GM12878 (cell line): ENCODE measurements at regions not wholly inside any gene's neighbourhood (a gene's known extent, or its start where the extent isn't known, plus 50 kb on each side); places are given as distances from the start of the nearest gene placed in this dataset.

ENCODE experiments used
- ATAC-seq: fragments of 200-7000 bp; cut with Tn5 transposase; 3 replicates; pipeline ENCODE4 v1.9.1; 2020; ENCODE audit warnings: mild to moderate bottlenecking, moderate library complexity
- BruUV-seq: library from RNA; stranded (reverse); fragments of 400-500 nt; replicated peaks from 2 replicates; lab custom pipeline; 2021; lab: Mats Ljungman, UMichigan
- CTCF ChIA-PET: fragments of 300-600 bp; sonication (Branson Sonifier 250); formaldehyde crosslinking; extraction: SDS; loops from one replicate; lab custom pipeline; 2021; ENCODE audit warnings: inconsistent platforms; lab: Yijun Ruan, JAX
- POLR2A ChIA-PET: fragments of 350-600 bp; formaldehyde crosslinking; extraction: SDS; loops from one replicate; lab custom pipeline; 2021; ENCODE audit warnings: inconsistent platforms; lab: Charles Lee
- RAD21 ChIA-PET: fragments of 300-600 bp; sonication (Branson Sonifier 250); formaldehyde crosslinking; loops from one replicate; lab custom pipeline; 2023; ENCODE audit warnings: antibody characterized with exemption; ENCODE audit not compliant: unreplicated experiment; lab: Charles Lee
- SMC1A ChIA-PET: fragments of 300-600 bp; sonication (Branson Sonifier 250); formaldehyde crosslinking; loops from one replicate; lab custom pipeline; 2023; ENCODE audit not compliant: unreplicated experiment, uncharacterized antibody; lab: Charles Lee
- DNase-seq: peaks from one replicate; pipeline ENCODE4 v3.0.0-alpha.2; 2011; ENCODE audit warnings: low read depth, low spot score
- FAIRE-seq: peaks from 3 replicates; lab custom pipeline; 2011; peaks lifted over from hg19 to GRCh38; lab: Jason Lieb, UNC
- H2AFZ ChIP-seq: 2 replicates; pipeline ENCODE4 v1.6.0; 2011; ENCODE audit warnings: low read depth, low read length, control low read depth; ENCODE audit not compliant: control insufficient read depth
- H3K27ac ChIP-seq: 2 replicates; pipeline ENCODE4 v1.5.1; 2011; ENCODE audit warnings: control low read depth; ENCODE audit not compliant: control insufficient read depth, insufficient read depth
- H3K27me3 ChIP-seq, 2 experiments: replicated peaks in 1 of 2; 2 replicates each; pipeline versions ENCODE4 v1.6.0 to v1.6.1; 2011; ENCODE audit warnings: low read length in 1 of 2; ENCODE audit not compliant: control insufficient read depth in 2 of 2, insufficient read depth in 2 of 2
- H3K36me3 ChIP-seq, 2 experiments: 2 replicates each; pipeline ENCODE4 v1.5.1; 2011; ENCODE audit warnings: low read length in 1 of 2; ENCODE audit not compliant: control insufficient read depth in 2 of 2, insufficient read depth in 2 of 2
- H3K4me1 ChIP-seq: 2 replicates; pipeline ENCODE4 v1.6.1; 2011; ENCODE audit warnings: mild to moderate bottlenecking, low read length, moderate library complexity, mixed read lengths; ENCODE audit not compliant: control insufficient read depth, insufficient read depth
- H3K4me2 ChIP-seq: 2 replicates; pipeline ENCODE4 v1.6.0; 2011; ENCODE audit warnings: control low read depth; ENCODE audit not compliant: control insufficient read depth, insufficient read depth
- H3K4me3 ChIP-seq: fragments of 200-600 bp; sonication (generic); 2 replicates; pipeline ENCODE4 v1.5.1; 2016
- H3K79me2 ChIP-seq: 2 replicates; pipeline ENCODE4 v1.6.0; 2011; ENCODE audit warnings: low read length; ENCODE audit not compliant: control insufficient read depth, insufficient read depth
- H3K9ac ChIP-seq: 2 replicates; pipeline ENCODE4 v1.8.0; 2011; ENCODE audit warnings: low read length, control low read depth, mixed read lengths; ENCODE audit not compliant: control insufficient read depth, insufficient read depth
- H3K9me3 ChIP-seq: replicated peaks from 3 replicates; pipeline ENCODE4 v1.5.1; 2011; ENCODE audit warnings: mild to moderate bottlenecking, low read length; ENCODE audit not compliant: control insufficient read depth, insufficient read depth
- H4K20me1 ChIP-seq: 2 replicates; pipeline ENCODE4 v1.6.0; 2011; ENCODE audit not compliant: control insufficient read depth, insufficient read depth
- CBFB ChIP-seq: IDR thresholded peaks from 2 replicates; pipeline ENCODE4 v1.6.1; 2016; ENCODE audit warnings: antibody characterized with exemption, low read depth
- CEBPB ChIP-seq, 2 experiments: fragments of 150-350 bp in 1 of 2; IDR thresholded peaks; 2 replicates each; pipeline ENCODE4 v1.6.1; 2012 to 2014; ENCODE audit warnings: low read depth in 2 of 2, low read length in 2 of 2, borderline replicate concordance in 1 of 2, inconsistent platforms in 1 of 2
- ETV6 ChIP-seq, 2 experiments: fragments of 450-650 bp in 1 of 2; IDR thresholded peaks in 1 of 2; conservative IDR thresholded peaks in 1 of 2; 2 replicates each; pipeline ENCODE4 v1.6.1; 2014; ENCODE audit warnings: antibody characterized with exemption in 1 of 2, borderline replicate concordance in 1 of 2, low read depth in 1 of 2, mild to moderate bottlenecking in 1 of 2, moderate library complexity in 1 of 2
- FOS ChIP-seq: IDR thresholded peaks from 3 replicates; pipeline ENCODE4 v1.6.1; 2011; ENCODE audit warnings: borderline replicate concordance; ENCODE audit not compliant: insufficient read length; ENCODE audit errors: extremely low read depth
- FOXK2 ChIP-seq: fragments of 450-650 bp; IDR thresholded peaks from 2 replicates; pipeline ENCODE4 v1.6.1; 2017; ENCODE audit warnings: mild to moderate bottlenecking, moderate library complexity
- MEF2B ChIP-seq: fragments of 450-650 bp; IDR thresholded peaks from 2 replicates; pipeline ENCODE4 v1.6.1; 2018; ENCODE audit warnings: mild to moderate bottlenecking, moderate library complexity; ENCODE audit not compliant: partially characterized antibody, poor library complexity, severe bottlenecking
- NKRF ChIP-seq: fragments of 450-650 bp; conservative IDR thresholded peaks from 2 replicates; pipeline ENCODE4 v1.6.1; 2017; ENCODE audit warnings: mild to moderate bottlenecking, moderate library complexity
- PBX3 ChIP-seq: IDR thresholded peaks from 2 replicates; pipeline ENCODE4 v1.6.1; 2011; ENCODE audit warnings: mild to moderate bottlenecking, low read depth, low read length, moderate library complexity; ENCODE audit not compliant: insufficient replicate concordance
- POLR2AphosphoS5 ChIP-seq: IDR thresholded peaks from 2 replicates; pipeline ENCODE4 v1.6.1; 2011; ENCODE audit warnings: mild to moderate bottlenecking, low read length, inconsistent platforms
- RBBP5 ChIP-seq: fragments of 200-600 bp; sonication (generic); conservative IDR thresholded peaks from 2 replicates; pipeline ENCODE4 v1.6.1; 2016
- RFX5 ChIP-seq: IDR thresholded peaks from 2 replicates; pipeline ENCODE4 v1.6.1; 2011; ENCODE audit warnings: low read depth, low read length, improper control_type of control experiment
- SMARCA5 ChIP-seq: fragments of 450-650 bp; IDR thresholded peaks from 2 replicates; pipeline ENCODE4 v1.6.1; 2017; ENCODE audit warnings: mild to moderate bottlenecking
- ZNF207 ChIP-seq: fragments of 450-650 bp; IDR thresholded peaks from 2 replicates; pipeline ENCODE4 v1.6.1; 2014; ENCODE audit warnings: antibody characterized with exemption, mild to moderate bottlenecking, borderline replicate concordance
- WGBS: methylation state at CpG from one replicate; pipeline ENCODE4 v1.1.6; 2016; ENCODE audit warnings: low lambda C conversion rate; ENCODE audit not compliant: insufficient replicate concordance, insufficient coverage; ENCODE audit errors: missing lambda C conversion rate; 5-methylcytosine and 5-hydroxymethylcytosine counted together
- in situ Hi-C: fragments of 300-500 bp; cut with MboI; formaldehyde crosslinking; loops from 9 replicates; pipeline ENCODE4 v1.14.3; 2018; ENCODE audit warnings: mixed read lengths
- intact Hi-C: fragments of 100-400 bp; cut with micrococcal nuclease; formaldehyde crosslinking; loops from one replicate; pipeline ENCODE4 v1.14.2; 2022; ENCODE audit not compliant: unreplicated experiment
- TF ChIP-seq, protein P1 (sequence below): IDR thresholded peaks from 2 replicates; pipeline ENCODE4 v1.6.1; 2011; ENCODE audit warnings: borderline replicate concordance, low read depth, mild to moderate bottlenecking, moderate library complexity, low read length; ENCODE audit not compliant: insufficient read depth, poor library complexity, severe bottlenecking

DNA sequence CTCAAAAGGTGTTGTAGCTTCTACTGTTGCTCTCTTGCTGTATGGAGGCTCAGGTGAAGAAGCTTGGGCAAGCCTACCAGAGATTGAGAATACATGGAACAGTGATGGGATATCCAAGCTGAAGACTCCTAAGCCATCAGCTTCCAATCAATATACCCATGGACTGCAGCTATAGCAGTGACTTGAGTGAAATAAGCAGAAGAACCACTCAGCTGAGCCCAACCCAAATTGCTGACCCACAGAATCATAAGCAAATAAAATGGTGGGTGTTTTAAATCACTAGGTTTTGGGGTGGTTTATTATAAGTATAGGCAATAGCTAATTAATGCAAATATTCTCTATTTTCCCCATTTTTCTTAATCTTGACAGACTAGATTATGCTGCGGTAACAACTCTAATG lies 147.7 kb upstream of the SALL1 start:
- SMC1A ChIA-PET, result no interaction called here

GRCh38 chr16:51290442-51291285 lies 139.6 kb upstream of the SALL1 start:
- Histone ChIP-seq H3K9me3 (no peaks in the 10 kb centered on the region), H3K27me3 (no peaks in the 10 kb centered on the region), H3K9ac (no peak overlapping the region), H3K4me2 (no peak overlapping the region), H3K36me3 (no peaks in the 10 kb centered on the region), H2AFZ (no peak overlapping the region), H4K20me1 (no peaks in the 10 kb centered on the region), H3K27ac (no peak overlapping the region), H3K4me3 (no peak overlapping the region), H3K79me2 (no peaks in the 10 kb centered on the region), H3K4me1 (no peaks in the 10 kb centered on the region)
- DNase-seq (no peak), ATAC-seq (no peak), FAIRE-seq (no peak)
- ChIA-PET RAD21 (no interaction called here), POLR2A (no interaction called here), CTCF (no interaction called here), SMC1A (no interaction called here)
- in situ Hi-C loops, result no loop called here
- intact Hi-C loops, result no loop called here
- WGBS, result 20% methylated on average over 4 of the region's 4 CpGs
- no TSS peak for BruUV-seq
- TF ChIP-seq ETV6 (conservative IDR thresholded peaks at IDR 0.05 in 1 of 2, IDR thresholded peaks at IDR 0.05 in 1 of 2; ENCODE audit: borderline replicate concordance in 1 of 2, low read depth in 1 of 2) (no peak), NKRF (no peak), PBX3 (no peak), MEF2B (no peak), FOXK2 (no peak), POLR2AphosphoS5 (no peak)

More for the DNA sequence above, 147.7 kb upstream of the SALL1 start:
- no peaks in the 10 kb centered on the region; the same call in 2 of the 3 replicates for H3K9me3 ChIP-seq
- BruUV-seq, result no TSS peak
- in situ Hi-C loops (no loop called here), intact Hi-C loops (no loop called here)
- no peak overlapping the region for H3K27ac ChIP-seq
- no peaks in the 10 kb centered on the region for H3K4me1 ChIP-seq
- no peak for FAIRE-seq
- POLR2A ChIA-PET, result no interaction called here
- no peak overlapping the region for H3K4me2 ChIP-seq
- H3K79me2 ChIP-seq, result no peaks in the 10 kb centered on the region
- 100% methylated on average over 1 of the region's 1 CpG for WGBS
- no peaks in the 10 kb centered on the region for H3K27me3 ChIP-seq
- TF ChIP-seq CEBPB (IDR thresholded peaks at IDR 0.05; ENCODE audit: borderline replicate concordance in 1 of 2, low read depth in 2 of 2, low read length in 2 of 2) (no peak), SMARCA5 (no peak), CBFB (no peak), RBBP5 (no peak), ZNF207 (no peak), FOS (no peak), RFX5 (no peak)
- TF ChIP-seq, protein P1, sequence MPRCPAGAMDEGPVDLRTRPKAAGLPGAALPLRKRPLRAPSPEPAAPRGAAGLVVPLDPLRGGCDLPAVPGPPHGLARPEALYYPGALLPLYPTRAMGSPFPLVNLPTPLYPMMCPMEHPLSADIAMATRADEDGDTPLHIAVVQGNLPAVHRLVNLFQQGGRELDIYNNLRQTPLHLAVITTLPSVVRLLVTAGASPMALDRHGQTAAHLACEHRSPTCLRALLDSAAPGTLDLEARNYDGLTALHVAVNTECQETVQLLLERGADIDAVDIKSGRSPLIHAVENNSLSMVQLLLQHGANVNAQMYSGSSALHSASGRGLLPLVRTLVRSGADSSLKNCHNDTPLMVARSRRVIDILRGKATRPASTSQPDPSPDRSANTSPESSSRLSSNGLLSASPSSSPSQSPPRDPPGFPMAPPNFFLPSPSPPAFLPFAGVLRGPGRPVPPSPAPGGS, result no peak
- ATAC-seq, result no peak
- RAD21 ChIA-PET, result no interaction called here
- no peak overlapping the region for H3K4me3 ChIP-seq
- no peak overlapping the region for H2AFZ ChIP-seq
- DNase-seq, result no peak
- CTCF ChIA-PET, result no interaction called here
- H4K20me1 ChIP-seq, result no peaks in the 10 kb centered on the region
- no peaks in the 10 kb centered on the region for H3K36me3 ChIP-seq
- no peak overlapping the region for H3K9ac ChIP-seq
